GM19372 (cell line): ENCODE measurements at regions not wholly inside any gene's neighbourhood (a gene's known extent, or its start where the extent isn't known, plus 50 kb on each side); places are given as distances from the start of the nearest gene placed in this dataset.
"Not testable (repeated sequence)": the region's sequence is repeated elsewhere in the genome, so short reads cannot be mapped to it uniquely, and the experiment has no call there.

Source experiments
- ATAC-seq: cut with Tn5 transposase; IDR thresholded peaks from one replicate; pipeline ENCODE4 v1.9.1; 2021; ENCODE audit warnings: mild to moderate bottlenecking, low read depth, moderate library complexity; ENCODE audit not compliant: unreplicated experiment

DNA sequence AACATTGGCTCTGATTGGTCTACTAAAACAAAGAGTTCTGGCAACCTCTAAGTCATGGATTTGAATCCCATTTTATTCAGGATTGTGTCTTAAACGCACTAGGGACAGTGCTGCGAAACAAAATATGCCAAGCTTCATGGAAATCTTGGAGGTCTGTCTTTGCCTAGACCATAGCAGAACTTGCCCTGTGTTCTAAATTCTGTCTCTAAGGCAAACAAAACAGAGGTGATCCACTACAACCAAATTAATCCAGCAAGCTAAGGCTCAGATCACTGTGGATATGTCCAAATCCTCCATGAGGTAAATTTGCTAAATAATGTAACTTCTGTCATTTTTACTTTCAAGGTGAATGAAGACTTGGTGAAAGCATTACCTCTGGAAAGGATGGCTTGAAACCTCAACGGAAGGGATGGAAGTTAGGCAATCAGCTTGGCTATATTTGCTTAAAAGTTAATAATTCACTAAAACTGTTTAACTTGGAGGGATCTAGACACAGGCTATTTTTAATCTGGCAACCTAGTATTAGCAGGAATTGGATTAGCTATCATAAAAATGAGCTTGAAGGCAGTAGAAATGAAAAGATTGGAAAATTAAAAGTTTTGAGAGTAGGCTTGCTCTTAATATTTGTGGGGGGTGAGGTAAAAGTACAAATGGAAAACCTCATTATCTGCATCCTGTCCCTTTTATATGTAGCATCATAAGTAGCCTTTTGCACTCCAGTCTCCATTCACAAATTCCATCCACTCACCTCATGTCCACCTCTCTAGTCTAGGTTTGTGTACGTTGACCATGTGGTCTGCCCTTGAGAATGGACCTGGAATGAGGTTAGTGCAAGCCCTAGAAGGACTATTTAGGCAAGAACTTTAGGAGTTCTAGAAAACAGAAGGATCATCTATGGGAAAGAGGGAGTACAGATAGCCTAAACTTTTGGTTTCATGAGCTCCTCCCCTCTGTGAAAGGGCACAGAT, 176.2 kb downstream of the SMC2 start:
- ATAC-seq, result no peak

DNA sequence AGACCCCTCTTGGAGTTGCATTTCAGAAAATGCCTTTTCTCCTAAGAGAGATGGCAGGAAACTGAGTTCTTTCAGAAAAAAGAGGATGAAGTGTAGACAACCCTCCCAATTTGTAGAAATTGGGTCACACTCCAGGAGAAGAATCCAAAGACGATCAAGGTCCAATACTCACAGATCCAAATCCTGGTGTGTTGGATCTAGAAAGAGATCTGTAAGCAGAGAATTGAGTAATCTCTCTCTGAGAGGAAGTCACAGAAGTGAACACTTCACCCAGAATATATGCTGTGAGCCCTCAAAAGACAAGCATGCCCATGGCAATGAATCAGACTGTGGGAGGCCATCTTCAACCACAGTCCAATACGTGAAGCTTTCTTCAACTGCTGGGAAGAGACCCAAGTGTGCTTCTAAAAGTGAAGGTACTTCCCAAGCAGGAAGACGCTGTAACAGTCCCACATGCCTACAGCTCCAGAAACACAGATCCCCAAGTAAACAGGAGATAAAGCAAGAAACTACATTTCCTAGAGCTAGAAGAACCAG, 182.7 kb downstream of the SMC2 start:
- ATAC-seq, result no peak

DNA sequence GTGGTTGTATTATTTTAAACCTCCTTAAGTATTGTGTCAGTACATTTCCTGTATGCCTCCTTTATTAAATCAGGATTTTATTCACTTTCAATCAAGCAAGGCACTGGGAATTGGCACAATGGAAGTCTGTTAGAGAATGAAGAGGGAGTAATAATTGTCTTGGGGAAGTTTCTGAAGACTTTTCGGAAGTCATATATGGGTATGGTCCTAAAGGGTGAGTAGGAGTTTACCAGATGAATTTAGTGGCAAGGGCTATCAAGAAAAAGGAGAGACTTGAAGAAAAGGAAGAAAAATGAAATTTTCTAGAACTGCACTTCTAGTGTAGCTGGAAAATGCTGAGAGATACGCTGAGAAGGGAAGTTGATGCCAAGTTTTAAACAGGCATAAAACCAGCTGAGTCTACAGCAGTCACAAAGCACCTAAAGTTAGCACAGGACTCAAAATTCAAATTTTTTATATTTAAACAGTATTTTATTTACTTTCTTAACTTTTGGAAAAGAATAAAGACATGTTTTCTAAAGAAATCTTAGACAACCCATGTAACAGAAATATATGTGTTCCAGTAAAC, 184.9 kb downstream of the SMC2 start:
- no peak for ATAC-seq

DNA sequence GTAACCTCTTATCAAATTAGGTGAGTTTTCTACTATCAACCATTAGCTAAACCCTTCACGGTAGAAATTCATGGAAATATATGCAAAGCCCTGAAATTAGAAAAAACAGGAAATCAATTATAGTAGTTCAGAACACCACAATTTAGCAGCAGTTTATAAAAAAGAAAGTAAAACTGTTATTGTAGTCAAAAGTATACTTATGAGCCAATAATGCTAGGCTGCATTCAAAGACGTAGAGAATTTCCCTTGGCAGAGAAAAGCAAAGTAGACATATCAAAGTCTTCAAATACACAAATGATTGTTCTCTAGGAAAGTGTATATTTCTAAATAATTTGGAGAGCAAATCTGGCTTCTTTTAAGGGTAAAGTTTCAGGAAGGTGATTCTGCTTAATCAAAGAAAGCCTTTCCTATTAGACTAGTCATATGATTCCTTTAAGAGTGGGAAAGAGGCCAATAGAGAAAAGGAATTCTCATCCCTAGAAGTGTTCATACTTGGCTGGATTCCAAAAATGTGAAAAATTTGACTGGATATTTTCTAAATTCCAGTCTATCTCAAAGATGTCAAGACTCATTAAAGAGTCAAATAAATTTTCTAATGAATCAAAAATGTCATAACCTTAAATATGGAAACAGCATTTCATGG, 185.5 kb downstream of the SMC2 start:
- no peak for ATAC-seq

DNA sequence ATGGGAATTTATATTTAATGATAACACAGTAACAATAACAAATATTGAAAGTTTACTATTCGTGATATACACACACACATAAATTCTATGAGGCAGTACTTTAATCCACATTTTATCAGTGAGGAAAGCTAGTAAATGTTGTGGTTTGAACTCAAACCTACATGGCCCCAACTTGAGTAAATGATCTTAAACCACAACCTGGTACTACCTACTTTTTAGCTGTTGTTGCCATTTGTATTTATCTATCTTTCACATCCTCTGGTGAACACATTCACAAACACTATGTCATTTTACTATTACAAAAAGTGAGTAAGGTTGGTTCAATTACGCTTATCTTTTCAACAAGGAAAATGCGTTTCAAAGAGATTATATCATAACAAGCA, 186.1 kb downstream of the SMC2 start:
- ATAC-seq, result no peak

DNA sequence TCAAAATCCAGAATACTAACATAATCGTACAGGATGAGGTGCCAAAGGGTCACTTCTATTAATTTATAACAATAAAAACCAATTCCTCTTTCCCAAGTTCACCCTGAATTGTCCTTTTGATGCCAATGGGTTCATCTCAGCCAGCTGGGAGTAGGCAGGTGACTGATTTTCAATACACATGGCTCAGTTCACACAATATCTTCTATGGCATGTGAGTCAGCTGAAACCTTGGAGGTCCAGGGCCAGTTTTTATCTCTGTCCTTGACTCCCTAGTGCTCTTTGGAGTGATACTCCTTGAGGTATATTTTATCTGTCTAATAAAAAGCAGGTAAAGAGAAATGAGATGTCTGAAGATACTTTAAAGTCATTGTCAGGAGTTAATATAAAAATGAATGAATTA, 186.6 kb downstream of the SMC2 start:
- no peak for ATAC-seq

DNA sequence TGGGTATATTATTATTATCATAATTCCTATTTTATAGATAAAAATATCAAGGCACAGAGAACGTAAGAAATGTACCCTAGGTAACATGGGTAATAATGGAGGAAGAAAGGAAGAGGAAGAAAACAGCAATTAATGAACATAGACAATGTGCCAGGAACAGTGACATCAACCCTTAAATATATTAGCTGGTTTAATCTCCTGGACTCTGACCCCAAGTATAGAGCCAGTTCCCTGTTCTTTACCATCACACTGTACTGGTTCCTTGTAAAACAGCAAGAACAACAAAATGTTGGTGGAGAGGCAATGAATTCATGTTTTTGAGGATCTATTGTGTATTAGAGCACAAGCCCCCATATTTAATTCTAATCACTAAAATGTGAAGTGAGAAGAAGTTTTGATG, 192.1 kb downstream of the SMC2 start:
- ATAC-seq, result no peak

DNA sequence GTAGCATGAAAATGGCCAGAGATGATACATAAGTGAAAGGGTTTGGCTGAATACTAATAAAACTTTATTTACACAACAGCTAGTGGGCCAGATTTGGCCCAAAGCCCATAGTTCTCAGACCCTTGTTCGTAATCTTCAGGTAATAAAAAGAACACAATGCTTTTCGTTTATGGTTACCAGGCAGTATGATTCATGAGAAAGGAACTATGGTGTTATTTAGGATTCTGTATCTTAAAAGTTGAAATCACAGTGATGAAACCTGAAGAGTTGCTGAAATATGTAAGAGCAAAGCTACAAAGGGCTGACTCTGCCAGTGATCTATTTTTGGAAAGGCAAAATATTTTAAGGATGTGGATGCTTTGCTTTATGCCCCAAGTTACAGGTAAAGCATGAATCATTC, 192.7 kb downstream of the SMC2 start:
- no peak for ATAC-seq

DNA sequence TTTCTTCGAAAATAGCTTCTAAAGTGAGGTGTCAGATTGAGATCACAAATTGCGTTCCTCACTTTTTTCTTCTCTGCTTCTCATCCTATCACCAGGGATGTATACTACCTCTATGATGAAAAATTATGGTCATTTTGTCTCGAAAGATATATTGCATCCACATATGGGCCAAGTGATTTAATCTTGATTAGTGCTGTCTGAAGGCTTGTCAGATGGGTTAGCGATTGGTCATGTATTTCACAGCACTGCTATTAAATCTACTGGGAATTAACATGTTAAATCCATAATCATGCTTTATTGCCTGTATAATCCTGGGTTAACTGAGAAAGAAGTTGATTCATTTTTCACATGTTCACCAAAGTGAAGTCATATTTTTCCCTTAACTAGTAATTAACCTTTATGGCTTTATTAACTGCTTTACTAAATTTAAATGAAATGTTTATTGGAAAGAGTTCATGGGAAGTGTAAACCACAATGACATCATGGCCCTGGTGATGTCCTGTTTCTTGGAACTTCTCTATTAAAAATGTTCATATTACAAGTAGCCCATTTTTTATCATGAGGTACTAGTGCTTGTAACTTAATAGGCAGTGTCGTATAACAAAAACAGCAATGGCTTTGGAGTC, 193.3 kb downstream of the SMC2 start:
- ATAC-seq, result no peak

DNA sequence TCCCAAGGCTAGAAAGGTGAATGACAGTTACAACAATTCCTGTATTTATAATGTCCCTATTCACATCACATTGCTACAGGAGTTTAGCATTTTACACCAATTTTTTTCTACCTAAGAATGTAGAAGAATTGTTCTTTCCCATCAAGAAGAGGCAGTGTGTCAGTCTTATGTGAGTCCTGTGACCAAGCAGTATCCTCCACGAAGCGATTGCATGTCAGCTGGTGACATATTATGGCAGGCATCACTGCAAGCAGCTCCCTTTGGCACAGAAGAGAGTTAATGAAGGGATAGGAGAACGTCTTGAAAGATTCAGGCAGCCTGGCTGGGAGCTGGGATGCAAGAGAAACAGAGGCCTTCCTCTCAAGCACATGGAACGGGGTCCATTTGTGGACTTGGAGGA, 199.8 kb downstream of the SMC2 start:
- no peak for ATAC-seq

DNA sequence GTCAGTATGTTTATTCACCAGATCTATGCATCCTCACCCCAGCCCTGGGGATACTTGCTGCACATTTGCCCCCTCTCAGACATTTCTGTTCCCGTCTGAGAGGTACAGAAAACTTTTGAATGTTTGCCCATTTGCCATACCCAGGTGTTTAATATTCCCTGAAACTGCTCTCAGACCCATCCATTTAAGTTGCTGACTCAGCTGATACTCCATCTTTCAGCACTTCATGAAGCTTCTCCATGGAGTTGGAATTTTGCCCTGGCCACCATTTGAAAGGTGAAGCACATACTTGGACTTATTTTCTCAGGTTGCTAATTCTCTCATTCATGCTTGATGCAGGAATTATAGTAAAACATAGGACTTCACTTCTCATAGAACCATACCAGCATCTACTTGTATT, 203.9 kb upstream of the OR13F1 start:
- no peak for ATAC-seq

DNA sequence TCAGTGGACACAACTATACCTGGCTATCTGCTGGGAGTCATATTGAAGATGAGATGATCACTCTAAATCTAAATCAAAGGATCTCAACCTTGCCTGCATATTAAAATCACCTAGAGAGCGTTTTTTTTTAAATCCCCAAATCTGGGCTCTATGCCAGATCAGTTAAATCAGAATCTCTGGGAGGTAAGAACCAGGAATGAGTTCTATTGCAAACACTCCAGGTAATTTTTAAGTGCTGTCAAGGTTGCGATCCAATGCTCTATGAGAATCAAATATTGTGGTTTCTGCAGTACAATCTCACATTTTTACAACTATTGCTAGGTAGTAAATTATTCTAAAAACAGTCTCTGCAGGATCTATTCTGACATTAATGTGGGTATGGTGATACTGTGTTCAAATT, 202.3 kb upstream of the OR13F1 start:
- ATAC-seq, result no peak

DNA sequence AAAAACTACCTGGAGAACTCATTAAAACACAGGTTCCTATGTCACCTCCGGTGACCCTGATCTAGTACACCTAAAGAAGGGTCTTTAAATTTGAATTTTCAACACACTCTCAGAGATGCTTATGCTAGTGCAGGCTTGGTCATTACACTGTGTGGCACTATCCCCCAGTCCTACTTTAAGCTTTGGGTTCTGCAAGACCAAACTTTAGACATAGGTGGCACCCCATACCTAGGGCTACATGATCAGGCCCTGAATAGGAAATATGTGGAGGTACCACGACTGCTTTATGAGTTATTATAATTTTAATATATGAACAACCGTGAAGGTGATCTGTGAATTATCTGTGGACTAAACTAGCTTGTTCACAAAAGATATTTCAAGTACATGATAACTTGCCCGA, 201.3 kb upstream of the OR13F1 start:
- ATAC-seq, result no peak

DNA sequence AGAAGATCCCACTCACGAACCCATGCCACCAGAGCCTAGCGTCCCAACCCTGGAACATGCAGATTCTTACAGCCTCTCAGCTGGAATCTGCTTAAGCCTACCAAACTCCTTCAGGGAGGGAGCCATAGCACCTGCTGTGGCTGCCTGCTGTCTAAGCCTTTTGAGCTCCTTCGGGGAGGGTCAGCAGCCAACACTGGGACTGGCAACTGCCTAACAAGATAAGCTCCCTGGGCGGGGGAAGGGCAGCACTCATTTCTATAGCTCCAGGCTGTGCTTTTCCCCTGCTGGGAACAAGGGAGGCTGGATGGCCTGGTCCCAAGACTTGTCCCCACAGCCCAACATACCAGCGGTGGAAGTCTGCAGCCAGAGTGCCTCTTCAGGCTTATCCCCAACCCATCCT, 199.1 kb upstream of the OR13F1 start:
- no peak for ATAC-seq

DNA sequence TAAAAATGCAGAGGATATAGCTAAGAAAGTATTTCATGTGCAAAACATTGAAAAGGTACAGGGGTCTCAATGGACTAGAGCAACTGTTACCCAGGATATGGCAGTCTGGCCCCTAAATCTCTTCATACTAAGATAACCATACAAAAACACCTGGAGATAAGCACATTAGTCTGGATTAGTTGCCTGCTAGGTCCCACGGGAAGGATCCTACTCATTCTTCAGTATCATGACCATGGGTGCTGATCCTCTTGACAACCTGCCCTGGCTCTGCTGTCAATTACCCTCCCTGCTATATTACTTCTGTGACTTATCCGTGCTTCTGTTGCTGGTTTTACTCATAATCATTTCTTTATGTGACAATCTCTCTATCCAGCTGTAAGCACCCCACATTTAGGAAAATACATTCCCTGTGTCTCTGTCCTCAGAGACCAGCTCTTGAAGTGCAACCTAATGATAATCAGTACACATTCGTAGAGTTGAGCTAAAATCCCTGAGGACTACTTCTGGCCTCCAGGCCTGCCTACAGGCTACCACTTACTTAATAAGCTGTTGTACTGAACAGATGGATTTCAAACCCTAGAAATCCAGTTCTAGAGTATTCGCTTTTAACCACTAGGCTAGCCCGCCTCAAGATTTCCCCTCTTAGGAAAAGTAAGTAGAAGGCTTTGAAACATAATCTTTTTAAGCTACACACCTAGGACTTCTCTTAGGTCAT, 190.5 kb upstream of the OR13F1 start:
- no peak for ATAC-seq

DNA sequence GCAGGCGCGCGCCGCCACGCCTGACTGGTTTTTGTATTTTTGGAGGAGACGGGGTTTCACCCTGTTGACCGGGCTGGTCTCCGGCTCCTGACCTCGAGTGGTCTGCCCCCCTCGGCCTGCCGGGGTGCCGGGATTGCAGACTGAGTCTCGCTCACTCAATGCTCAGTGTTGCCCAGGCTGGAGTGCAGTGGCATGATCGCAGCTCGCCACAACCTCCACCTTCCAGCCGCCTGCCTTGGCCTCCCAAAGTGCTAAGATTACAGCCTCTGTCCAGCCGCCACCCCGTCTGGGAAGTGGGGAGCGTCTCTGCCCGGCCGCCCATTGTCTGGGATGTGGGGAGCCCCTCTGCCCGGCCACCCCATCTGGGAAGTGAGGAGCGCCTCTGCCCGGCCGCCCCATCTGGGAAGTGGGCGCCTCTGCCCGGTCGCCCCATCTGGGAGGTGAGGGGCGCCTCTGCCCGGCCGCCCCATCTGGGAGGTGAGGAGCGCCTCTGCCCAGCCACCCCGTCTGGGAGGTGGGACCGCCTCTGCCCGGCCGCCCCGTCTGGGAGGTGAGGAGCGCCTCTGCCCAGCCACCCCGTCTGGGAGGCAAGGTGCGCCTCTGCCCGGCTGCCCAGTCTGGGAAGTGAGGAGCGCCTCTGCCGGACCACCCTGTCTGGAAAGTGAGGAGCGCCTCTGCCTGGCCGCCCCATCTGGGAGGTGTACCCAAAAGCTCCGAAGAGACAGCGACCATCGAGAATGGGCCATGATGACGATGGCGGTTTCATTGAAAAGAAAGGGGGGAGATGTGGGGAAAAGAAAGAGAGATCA, 187.7 kb upstream of the OR13F1 start:
- ATAC-seq, result not testable (repeated sequence)

DNA sequence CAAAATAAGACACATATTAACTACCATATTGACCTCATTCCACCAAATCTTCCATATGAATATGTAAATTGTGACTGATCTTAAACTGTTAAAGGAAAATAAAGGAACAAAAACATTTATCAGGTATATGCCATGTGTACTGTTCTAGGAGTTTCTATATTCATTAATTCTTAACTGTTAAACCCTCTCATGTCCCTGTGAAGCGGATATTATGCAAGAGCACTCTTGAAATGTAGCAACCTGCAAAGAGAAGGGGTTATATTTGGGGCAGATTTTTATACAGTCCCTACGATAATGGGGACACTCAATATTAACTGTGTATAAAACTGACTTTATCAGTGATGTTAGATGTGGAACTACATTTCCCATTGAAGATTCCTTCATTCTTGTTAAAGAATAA, 184.9 kb upstream of the OR13F1 start:
- no peak for ATAC-seq

DNA sequence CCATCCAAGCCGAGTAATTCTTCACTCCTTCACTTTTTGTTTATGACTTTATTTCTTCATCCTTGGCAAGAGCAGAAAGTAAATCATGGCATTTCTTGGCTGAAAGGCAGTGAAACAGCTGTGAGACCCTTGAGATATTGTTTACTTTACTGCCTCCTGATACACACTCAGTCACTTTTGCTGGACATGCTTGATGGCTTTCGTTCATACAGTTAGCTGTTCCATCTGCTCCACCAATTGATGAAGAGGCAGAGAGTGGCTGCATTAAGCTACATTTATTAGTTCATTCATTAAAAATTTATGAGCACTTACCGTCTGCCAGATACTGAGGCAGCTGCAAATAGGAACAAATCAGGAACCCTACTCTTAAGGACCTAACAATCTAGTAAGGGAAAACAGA, 184.4 kb upstream of the OR13F1 start:
- no peak for ATAC-seq

DNA sequence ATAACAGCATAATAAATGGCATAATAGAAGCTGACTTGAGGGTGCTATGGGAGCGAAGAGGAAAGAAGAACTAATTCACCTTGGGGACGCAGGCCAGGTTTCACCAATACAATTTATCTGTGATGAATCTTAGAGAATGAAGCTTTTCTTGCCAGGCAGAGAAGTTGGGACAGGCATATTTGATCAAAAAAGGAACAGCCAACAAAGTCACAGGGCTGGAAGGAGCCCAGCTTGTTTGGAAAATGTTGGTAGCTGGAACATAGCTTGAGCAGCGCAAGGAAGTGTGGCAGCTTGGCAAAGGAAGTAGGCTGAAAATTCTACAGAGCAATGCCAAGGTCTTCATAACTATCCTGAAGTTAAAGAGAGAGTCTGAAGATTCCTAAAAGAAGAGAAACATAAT, 181.5 kb upstream of the OR13F1 start:
- ATAC-seq, result no peak
